ENCODE measurements at regions not wholly inside any gene's neighbourhood (a gene's known extent, or its start where the extent isn't known, plus 50 kb on each side); places are given as distances from the start of the nearest gene placed in this dataset.
A peak's percentile ranks its signal among the peaks of the same experiment; 100 is the strongest.

DNA sequence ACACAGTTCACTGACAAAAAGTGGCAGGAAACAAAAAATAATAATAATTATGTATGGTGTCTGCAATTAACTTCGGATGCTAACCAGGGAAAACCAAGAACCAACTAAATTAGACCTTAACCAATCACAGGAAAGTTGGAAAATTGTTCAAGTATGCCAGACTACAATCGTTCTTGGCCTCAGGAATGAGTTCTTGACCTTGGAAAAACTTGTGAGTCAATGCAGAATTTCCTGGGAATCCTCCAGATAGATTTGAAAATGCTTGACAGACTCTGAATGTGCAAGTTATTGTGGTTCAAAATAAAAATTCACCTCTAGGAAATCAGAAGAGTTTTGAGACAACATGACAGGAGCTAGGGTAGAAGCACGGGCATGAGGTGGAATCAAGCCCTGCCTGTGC, 171.5 kb downstream of the C7orf25 start:
- Mint-ChIP-seq H3K4me1 (no peaks in the 10 kb centered on the region), H3K9me3 (no peaks in the 10 kb centered on the region), H3K36me3 (ENCODE audit: low read depth) (no peaks in the 10 kb centered on the region), H3K4me3 (no peak overlapping the region), H3K27me3 (ENCODE audit: insufficient read depth) (no peaks in the 10 kb centered on the region), H3K27ac (no peak overlapping the region)
- no peaks in the 10 kb centered on the region for H3K4me1 ChIP-seq (ENCODE audit: control insufficient read depth, insufficient read depth, low read length)
- no peaks in the 10 kb centered on the region for H3K36me3 ChIP-seq (ENCODE audit: control insufficient read depth, insufficient read depth, low read length)
- no peaks in the 10 kb centered on the region for H3K9me3 ChIP-seq (ENCODE audit: control insufficient read depth, low read length)
- DNase-seq, result no peak
- 77 to 96% methylated on average over 3 of the region's 3 CpGs for WGBS, 2 experiments (ENCODE audit: insufficient coverage in 1 of 2, insufficient read length in 1 of 2)
- H3K27ac ChIP-seq (ENCODE audit: low read depth, low read length), result no peak overlapping the region
- H3K4me3 ChIP-seq (ENCODE audit: low read length), result no peak overlapping the region
- TF ChIP-seq, protein P1, sequence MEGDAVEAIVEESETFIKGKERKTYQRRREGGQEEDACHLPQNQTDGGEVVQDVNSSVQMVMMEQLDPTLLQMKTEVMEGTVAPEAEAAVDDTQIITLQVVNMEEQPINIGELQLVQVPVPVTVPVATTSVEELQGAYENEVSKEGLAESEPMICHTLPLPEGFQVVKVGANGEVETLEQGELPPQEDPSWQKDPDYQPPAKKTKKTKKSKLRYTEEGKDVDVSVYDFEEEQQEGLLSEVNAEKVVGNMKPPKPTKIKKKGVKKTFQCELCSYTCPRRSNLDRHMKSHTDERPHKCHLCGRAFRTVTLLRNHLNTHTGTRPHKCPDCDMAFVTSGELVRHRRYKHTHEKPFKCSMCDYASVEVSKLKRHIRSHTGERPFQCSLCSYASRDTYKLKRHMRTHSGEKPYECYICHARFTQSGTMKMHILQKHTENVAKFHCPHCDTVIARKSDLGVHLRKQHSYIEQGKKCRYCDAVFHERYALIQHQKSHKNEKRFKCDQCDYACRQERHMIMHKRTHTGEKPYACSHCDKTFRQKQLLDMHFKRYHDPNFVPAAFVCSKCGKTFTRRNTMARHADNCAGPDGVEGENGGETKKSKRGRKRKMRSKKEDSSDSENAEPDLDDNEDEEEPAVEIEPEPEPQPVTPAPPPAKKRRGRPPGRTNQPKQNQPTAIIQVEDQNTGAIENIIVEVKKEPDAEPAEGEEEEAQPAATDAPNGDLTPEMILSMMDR (conservative IDR thresholded peaks at IDR 0.05), result no peak
- H3K27me3 ChIP-seq (ENCODE audit: control insufficient read depth, insufficient read depth, low read length, poor library complexity, severe bottlenecking), result no peaks in the 10 kb centered on the region
- no peak overlapping the region for H3K9ac ChIP-seq (ENCODE audit: extremely low read depth, low read length, poor library complexity, severe bottlenecking)

DNA sequence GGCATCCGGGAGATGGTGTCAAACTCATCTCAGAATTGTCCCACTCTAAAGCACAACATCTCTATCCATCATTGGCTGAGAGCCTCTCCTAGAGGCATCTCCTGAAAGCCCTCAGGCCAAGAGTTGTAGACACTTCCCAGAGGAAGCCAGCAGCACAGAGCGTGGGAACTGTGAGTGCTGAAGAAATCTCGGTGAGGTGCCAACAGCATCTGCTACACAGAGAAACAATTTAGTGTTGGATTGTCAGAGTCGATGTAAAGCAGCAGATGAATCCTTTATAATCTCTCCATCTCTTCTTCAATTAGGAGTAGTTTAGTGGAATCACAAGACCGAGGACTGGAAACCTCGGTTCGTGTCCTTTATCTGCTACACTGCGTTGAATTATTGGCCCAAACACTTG, 172.2 kb downstream of the C7orf25 start:
- Histone ChIP-seq H3K4me3 (ENCODE audit: low read length) (no peak overlapping the region), H3K36me3 (ENCODE audit: control insufficient read depth, insufficient read depth, low read length) (no peaks in the 10 kb centered on the region), H3K9me3 (ENCODE audit: control insufficient read depth, low read length) (no peaks in the 10 kb centered on the region), H3K27ac (ENCODE audit: low read depth, low read length) (no peak overlapping the region), H3K4me1 (ENCODE audit: control insufficient read depth, insufficient read depth, low read length) (no peaks in the 10 kb centered on the region), H3K9ac (ENCODE audit: extremely low read depth, low read length, poor library complexity, severe bottlenecking) (no peak overlapping the region), H3K27me3 (ENCODE audit: control insufficient read depth, insufficient read depth, low read length, poor library complexity, severe bottlenecking) (no peaks in the 10 kb centered on the region)
- Mint-ChIP-seq H3K27ac (no peak overlapping the region), H3K36me3 (ENCODE audit: low read depth) (no peaks in the 10 kb centered on the region), H3K27me3 (ENCODE audit: insufficient read depth) (no peaks in the 10 kb centered on the region), H3K4me3 (no peak overlapping the region), H3K9me3 (no peaks in the 10 kb centered on the region), H3K4me1 (no peaks in the 10 kb centered on the region)
- TF ChIP-seq, protein P1 (conservative IDR thresholded peaks at IDR 0.05), result no peak
- 95 to 96% methylated on average over 4 to 8 of the region's 8 CpGs for WGBS, 2 experiments (ENCODE audit: insufficient coverage in 1 of 2, insufficient read length in 1 of 2)
- no peak for DNase-seq

GRCh38 chr7:42736931-42737330, 174.9 kb downstream of the C7orf25 start:
- Histone ChIP-seq H3K27me3 (ENCODE audit: control insufficient read depth, insufficient read depth, low read length, poor library complexity, severe bottlenecking) (no peaks in the 10 kb centered on the region), H3K36me3 (ENCODE audit: control insufficient read depth, insufficient read depth, low read length) (no peaks in the 10 kb centered on the region), H3K4me1 (ENCODE audit: control insufficient read depth, insufficient read depth, low read length) (no peaks in the 10 kb centered on the region), H3K9ac (ENCODE audit: extremely low read depth, low read length, poor library complexity, severe bottlenecking) (no peak overlapping the region), H3K27ac (ENCODE audit: low read depth, low read length) (no peak overlapping the region), H3K4me3 (ENCODE audit: low read length) (no peak overlapping the region), H3K9me3 (ENCODE audit: control insufficient read depth, low read length) (no peaks in the 10 kb centered on the region)
- no peaks in the 10 kb centered on the region for H3K9me3 Mint-ChIP-seq
- TF ChIP-seq, protein P1 (conservative IDR thresholded peaks at IDR 0.05), result peak; percentile 66
- no peak overlapping the region for H3K4me3 Mint-ChIP-seq
- H3K27ac Mint-ChIP-seq, result no peak overlapping the region
- H3K36me3 Mint-ChIP-seq (ENCODE audit: low read depth), result no peaks in the 10 kb centered on the region
- WGBS, 2 experiments (ENCODE audit: insufficient coverage in 1 of 2, insufficient read length in 1 of 2), result 100% methylated on average over 1 of the region's 1 CpG; no CpG with 5 or more reads in 1 of the 2 experiments
- H3K4me1 Mint-ChIP-seq, result no peaks in the 10 kb centered on the region
- H3K27me3 Mint-ChIP-seq (ENCODE audit: insufficient read depth), result no peaks in the 10 kb centered on the region
- peak; percentile 80 for DNase-seq

All from endodermal cell (in vitro differentiated cells).